WTC11 (cell line): ENCODE measurements at regions not wholly inside any gene's neighbourhood (a gene's known extent, or its start where the extent isn't known, plus 50 kb on each side); places are given as distances from the start of the nearest gene placed in this dataset.

Source experiments
- ATAC-seq: fragments of 200-7000 bp; cut with Tn5 transposase; 2 replicates; pipeline ENCODE4 v1.10.0; 2021; ENCODE audit warnings: mild to moderate bottlenecking, moderate library complexity
- CTCF ChIA-PET: fragments of 300-600 bp; sonication (Branson Sonifier 250); formaldehyde crosslinking; loops from one replicate; lab custom pipeline; 2021; ENCODE audit warnings: antibody characterized with exemption; lab: Charles Lee
- POLR2A ChIA-PET: fragments of 350-600 bp; sonication (Branson Sonifier 250); formaldehyde crosslinking; loops from one replicate; lab custom pipeline; 2021; ENCODE audit warnings: antibody characterized with exemption; lab: Charles Lee
- DNase-seq: peaks from one replicate; pipeline ENCODE4 v3.0.0; 2021; ENCODE audit warnings: low spot score
- H3K27ac Mint-ChIP-seq: 2 replicates; pipeline ENCODE4 v1.8.0; 2021; ENCODE audit warnings: mixed read lengths
- H3K27me3 Mint-ChIP-seq: 2 replicates; pipeline ENCODE4 v1.8.0; 2021; ENCODE audit warnings: low read depth, mild to moderate bottlenecking, moderate library complexity, mixed read lengths
- H3K36me3 Mint-ChIP-seq: 2 replicates; pipeline ENCODE4 v1.8.0; 2021; ENCODE audit warnings: mixed read lengths
- H3K4me1 Mint-ChIP-seq: 2 replicates; pipeline ENCODE4 v1.8.0; 2022; ENCODE audit warnings: mixed read lengths
- H3K4me3 Mint-ChIP-seq: 2 replicates; pipeline ENCODE4 v1.8.0; 2021; ENCODE audit warnings: mild to moderate bottlenecking, moderate library complexity, mixed read lengths
- H3K9me3 Mint-ChIP-seq: 2 replicates; pipeline ENCODE4 v1.8.0; 2021; ENCODE audit warnings: mixed read lengths
- CBFB ChIP-seq: sonication (generic); formaldehyde crosslinking; IDR thresholded peaks from 2 replicates; pipeline ENCODE4 v1.8.1; 2022; ENCODE audit warnings: mild to moderate bottlenecking, low read depth, missing genetic modification reagents
- ELF4 ChIP-seq: sonication (generic); formaldehyde crosslinking; IDR thresholded peaks from 2 replicates; pipeline ENCODE4 v1.8.1; 2022; ENCODE audit warnings: low read depth, mild to moderate bottlenecking, moderate library complexity, missing genetic modification reagents
- FOXJ3 ChIP-seq: sonication (generic); formaldehyde crosslinking; IDR thresholded peaks from 2 replicates; pipeline ENCODE4 v1.9.0; 2021; ENCODE audit warnings: missing genetic modification reagents, mild to moderate bottlenecking, borderline replicate concordance
- GRHL2 ChIP-seq: fragments of 250-450 bp; sonication (Bioruptor Pico); IDR thresholded peaks from 2 replicates; pipeline ENCODE4 v1.8.0; 2022; ENCODE audit warnings: mild to moderate bottlenecking, moderate library complexity; ENCODE audit not compliant: insufficient replicate concordance, severe bottlenecking
- HMGA2 ChIP-seq: fragments of 250-450 bp; sonication (Bioruptor Pico); IDR thresholded peaks from 2 replicates; pipeline ENCODE4 v1.4.0; 2021; ENCODE audit warnings: mild to moderate bottlenecking, moderate library complexity
- JUN ChIP-seq: sonication (generic); formaldehyde crosslinking; IDR thresholded peaks from 2 replicates; pipeline ENCODE4 v1.8.0; 2023; ENCODE audit warnings: mild to moderate bottlenecking, missing genetic modification reagents
- KAT7 ChIP-seq: sonication (generic); formaldehyde crosslinking; IDR thresholded peaks from 2 replicates; pipeline ENCODE4 v1.8.1; 2023; ENCODE audit warnings: missing genetic modification reagents, mild to moderate bottlenecking, borderline replicate concordance
- SMAD4 ChIP-seq: sonication (generic); formaldehyde crosslinking; IDR thresholded peaks from 2 replicates; pipeline ENCODE4 v1.8.0; 2022; ENCODE audit warnings: mild to moderate bottlenecking, missing genetic modification reagents
- TEAD1 ChIP-seq: sonication (generic); formaldehyde crosslinking; IDR thresholded peaks from 2 replicates; pipeline ENCODE4 v1.8.0; 2022; ENCODE audit warnings: mild to moderate bottlenecking, missing genetic modification reagents
- ZBTB43 ChIP-seq: sonication (generic); formaldehyde crosslinking; IDR thresholded peaks from 2 replicates; pipeline ENCODE4 v1.8.1; 2023; ENCODE audit warnings: mild to moderate bottlenecking, missing genetic modification reagents
- TF ChIP-seq, protein P1 (sequence below): sonication (generic); formaldehyde crosslinking; conservative IDR thresholded peaks from 2 replicates; pipeline ENCODE4 v1.8.1; 2023; ENCODE audit warnings: mild to moderate bottlenecking, low read depth, missing genetic modification reagents, moderate library complexity
- TF ChIP-seq, protein P2 (sequence below): fragments of 250-450 bp; sonication (Bioruptor Pico); IDR thresholded peaks from 2 replicates; pipeline ENCODE4 v1.9.0; 2021; ENCODE audit warnings: mild to moderate bottlenecking
- TF ChIP-seq, protein P3 (sequence below): sonication (generic); formaldehyde crosslinking; IDR thresholded peaks from 2 replicates; pipeline ENCODE4 v1.8.1; 2023; ENCODE audit warnings: mild to moderate bottlenecking, missing genetic modification reagents
- TF ChIP-seq, protein P4 (sequence below): sonication (generic); formaldehyde crosslinking; conservative IDR thresholded peaks from 2 replicates; pipeline ENCODE4 v1.8.1; 2022; ENCODE audit warnings: mild to moderate bottlenecking, missing genetic modification reagents
- TF ChIP-seq, protein P5 (sequence below): sonication (generic); formaldehyde crosslinking; IDR thresholded peaks from 2 replicates; pipeline ENCODE4 v1.8.0; 2022; ENCODE audit warnings: mild to moderate bottlenecking, missing genetic modification reagents
- TF ChIP-seq, protein P6 (sequence below): sonication (generic); formaldehyde crosslinking; IDR thresholded peaks from 2 replicates; pipeline ENCODE4 v1.8.0; 2022; ENCODE audit warnings: mild to moderate bottlenecking, missing genetic modification reagents
- TF ChIP-seq, protein P7 (sequence below): sonication (generic); formaldehyde crosslinking; IDR thresholded peaks from 2 replicates; pipeline ENCODE4 v1.8.1; 2023; ENCODE audit warnings: mild to moderate bottlenecking, missing genetic modification reagents, moderate library complexity
- TF ChIP-seq, protein P8 (sequence below): fragments of 200-600 bp; IDR thresholded peaks from 2 replicates; pipeline ENCODE4 v1.8.0; 2022; ENCODE audit warnings: antibody characterized with exemption

DNA sequence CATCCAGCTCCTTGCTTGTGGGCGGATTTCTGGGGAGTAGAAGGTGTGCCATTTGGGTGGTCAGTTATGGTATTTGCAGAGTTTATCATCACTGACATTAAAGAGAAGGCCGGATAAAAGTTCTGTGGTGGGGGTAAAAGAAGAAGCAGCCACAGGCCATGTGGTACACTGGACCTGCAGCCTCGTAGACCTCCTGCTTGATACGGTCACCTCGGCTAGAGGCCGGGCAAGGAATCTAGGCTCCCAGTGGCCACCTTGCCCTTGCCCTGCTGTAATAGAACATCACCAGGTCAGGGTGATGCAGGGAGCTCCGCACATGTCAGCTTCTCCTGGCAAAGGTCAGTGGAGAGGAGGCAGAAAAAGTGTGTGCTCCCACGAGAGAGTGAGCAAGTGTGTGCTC lies 376.1 kb upstream of the IRX4 start (continued):
- TF ChIP-seq, protein P1, sequence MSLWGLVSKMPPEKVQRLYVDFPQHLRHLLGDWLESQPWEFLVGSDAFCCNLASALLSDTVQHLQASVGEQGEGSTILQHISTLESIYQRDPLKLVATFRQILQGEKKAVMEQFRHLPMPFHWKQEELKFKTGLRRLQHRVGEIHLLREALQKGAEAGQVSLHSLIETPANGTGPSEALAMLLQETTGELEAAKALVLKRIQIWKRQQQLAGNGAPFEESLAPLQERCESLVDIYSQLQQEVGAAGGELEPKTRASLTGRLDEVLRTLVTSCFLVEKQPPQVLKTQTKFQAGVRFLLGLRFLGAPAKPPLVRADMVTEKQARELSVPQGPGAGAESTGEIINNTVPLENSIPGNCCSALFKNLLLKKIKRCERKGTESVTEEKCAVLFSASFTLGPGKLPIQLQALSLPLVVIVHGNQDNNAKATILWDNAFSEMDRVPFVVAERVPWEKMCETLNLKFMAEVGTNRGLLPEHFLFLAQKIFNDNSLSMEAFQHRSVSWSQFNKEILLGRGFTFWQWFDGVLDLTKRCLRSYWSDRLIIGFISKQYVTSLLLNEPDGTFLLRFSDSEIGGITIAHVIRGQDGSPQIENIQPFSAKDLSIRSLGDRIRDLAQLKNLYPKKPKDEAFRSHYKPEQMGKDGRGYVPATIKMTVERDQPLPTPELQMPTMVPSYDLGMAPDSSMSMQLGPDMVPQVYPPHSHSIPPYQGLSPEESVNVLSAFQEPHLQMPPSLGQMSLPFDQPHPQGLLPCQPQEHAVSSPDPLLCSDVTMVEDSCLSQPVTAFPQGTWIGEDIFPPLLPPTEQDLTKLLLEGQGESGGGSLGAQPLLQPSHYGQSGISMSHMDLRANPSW: no peak
- TF ChIP-seq JUN (CRISPR knock-in tag): no peak
- TF ChIP-seq HMGA2: no peak
- TF ChIP-seq, protein P2, sequence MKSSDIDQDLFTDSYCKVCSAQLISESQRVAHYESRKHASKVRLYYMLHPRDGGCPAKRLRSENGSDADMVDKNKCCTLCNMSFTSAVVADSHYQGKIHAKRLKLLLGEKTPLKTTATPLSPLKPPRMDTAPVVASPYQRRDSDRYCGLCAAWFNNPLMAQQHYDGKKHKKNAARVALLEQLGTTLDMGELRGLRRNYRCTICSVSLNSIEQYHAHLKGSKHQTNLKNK (CRISPR knock-in tag): no peak

GRCh38 chr5:2257326-2258244 lies 374.9 kb upstream of the IRX4 start:
- TF ChIP-seq KAT7 (CRISPR knock-in tag): no peak
- TF ChIP-seq, protein P3, sequence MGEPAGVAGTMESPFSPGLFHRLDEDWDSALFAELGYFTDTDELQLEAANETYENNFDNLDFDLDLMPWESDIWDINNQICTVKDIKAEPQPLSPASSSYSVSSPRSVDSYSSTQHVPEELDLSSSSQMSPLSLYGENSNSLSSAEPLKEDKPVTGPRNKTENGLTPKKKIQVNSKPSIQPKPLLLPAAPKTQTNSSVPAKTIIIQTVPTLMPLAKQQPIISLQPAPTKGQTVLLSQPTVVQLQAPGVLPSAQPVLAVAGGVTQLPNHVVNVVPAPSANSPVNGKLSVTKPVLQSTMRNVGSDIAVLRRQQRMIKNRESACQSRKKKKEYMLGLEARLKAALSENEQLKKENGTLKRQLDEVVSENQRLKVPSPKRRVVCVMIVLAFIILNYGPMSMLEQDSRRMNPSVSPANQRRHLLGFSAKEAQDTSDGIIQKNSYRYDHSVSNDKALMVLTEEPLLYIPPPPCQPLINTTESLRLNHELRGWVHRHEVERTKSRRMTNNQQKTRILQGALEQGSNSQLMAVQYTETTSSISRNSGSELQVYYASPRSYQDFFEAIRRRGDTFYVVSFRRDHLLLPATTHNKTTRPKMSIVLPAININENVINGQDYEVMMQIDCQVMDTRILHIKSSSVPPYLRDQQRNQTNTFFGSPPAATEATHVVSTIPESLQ (CRISPR knock-in tag): no peak
- TF ChIP-seq, protein P4, sequence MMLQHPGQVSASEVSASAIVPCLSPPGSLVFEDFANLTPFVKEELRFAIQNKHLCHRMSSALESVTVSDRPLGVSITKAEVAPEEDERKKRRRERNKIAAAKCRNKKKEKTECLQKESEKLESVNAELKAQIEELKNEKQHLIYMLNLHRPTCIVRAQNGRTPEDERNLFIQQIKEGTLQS (CRISPR knock-in tag): no peak
- TF ChIP-seq FOXJ3 (CRISPR knock-in tag): no peak
- TF ChIP-seq, protein P5, sequence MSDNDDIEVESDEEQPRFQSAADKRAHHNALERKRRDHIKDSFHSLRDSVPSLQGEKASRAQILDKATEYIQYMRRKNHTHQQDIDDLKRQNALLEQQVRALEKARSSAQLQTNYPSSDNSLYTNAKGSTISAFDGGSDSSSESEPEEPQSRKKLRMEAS (CRISPR knock-in tag): no peak
- TF ChIP-seq ZBTB43 (CRISPR knock-in tag): no peak
- TF ChIP-seq GRHL2 (CRISPR knock-in tag): no peak
- TF ChIP-seq, protein P6, sequence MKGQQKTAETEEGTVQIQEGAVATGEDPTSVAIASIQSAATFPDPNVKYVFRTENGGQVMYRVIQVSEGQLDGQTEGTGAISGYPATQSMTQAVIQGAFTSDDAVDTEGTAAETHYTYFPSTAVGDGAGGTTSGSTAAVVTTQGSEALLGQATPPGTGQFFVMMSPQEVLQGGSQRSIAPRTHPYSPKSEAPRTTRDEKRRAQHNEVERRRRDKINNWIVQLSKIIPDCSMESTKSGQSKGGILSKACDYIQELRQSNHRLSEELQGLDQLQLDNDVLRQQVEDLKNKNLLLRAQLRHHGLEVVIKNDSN (CRISPR knock-in tag): no peak
- no peak for TF ChIP-seq CBFB (CRISPR knock-in tag)
- TF ChIP-seq, protein P7, sequence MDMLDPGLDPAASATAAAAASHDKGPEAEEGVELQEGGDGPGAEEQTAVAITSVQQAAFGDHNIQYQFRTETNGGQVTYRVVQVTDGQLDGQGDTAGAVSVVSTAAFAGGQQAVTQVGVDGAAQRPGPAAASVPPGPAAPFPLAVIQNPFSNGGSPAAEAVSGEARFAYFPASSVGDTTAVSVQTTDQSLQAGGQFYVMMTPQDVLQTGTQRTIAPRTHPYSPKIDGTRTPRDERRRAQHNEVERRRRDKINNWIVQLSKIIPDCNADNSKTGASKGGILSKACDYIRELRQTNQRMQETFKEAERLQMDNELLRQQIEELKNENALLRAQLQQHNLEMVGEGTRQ (CRISPR knock-in tag): no peak
- TF ChIP-seq SMAD4 (CRISPR knock-in tag): no peak
- no peak for TF ChIP-seq ELF4 (CRISPR knock-in tag)
- TF ChIP-seq, protein P8, sequence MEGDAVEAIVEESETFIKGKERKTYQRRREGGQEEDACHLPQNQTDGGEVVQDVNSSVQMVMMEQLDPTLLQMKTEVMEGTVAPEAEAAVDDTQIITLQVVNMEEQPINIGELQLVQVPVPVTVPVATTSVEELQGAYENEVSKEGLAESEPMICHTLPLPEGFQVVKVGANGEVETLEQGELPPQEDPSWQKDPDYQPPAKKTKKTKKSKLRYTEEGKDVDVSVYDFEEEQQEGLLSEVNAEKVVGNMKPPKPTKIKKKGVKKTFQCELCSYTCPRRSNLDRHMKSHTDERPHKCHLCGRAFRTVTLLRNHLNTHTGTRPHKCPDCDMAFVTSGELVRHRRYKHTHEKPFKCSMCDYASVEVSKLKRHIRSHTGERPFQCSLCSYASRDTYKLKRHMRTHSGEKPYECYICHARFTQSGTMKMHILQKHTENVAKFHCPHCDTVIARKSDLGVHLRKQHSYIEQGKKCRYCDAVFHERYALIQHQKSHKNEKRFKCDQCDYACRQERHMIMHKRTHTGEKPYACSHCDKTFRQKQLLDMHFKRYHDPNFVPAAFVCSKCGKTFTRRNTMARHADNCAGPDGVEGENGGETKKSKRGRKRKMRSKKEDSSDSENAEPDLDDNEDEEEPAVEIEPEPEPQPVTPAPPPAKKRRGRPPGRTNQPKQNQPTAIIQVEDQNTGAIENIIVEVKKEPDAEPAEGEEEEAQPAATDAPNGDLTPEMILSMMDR: no peak
- TF ChIP-seq TEAD1 (CRISPR knock-in tag): no peak
- no peak overlapping the region for H3K4me3 Mint-ChIP-seq
- no peaks in the 10 kb centered on the region for H3K36me3 Mint-ChIP-seq
- CTCF ChIA-PET: no interaction called here
- H3K4me1 Mint-ChIP-seq: 0 out of 2 replicates have a peak, but pooled peaks cover 4% of the 10 kb centered on the region
- H3K27me3 Mint-ChIP-seq: no peaks in the 10 kb centered on the region
- DNase-seq (no peak), ATAC-seq (no peak)
- no peaks in the 10 kb centered on the region for H3K9me3 Mint-ChIP-seq
- POLR2A ChIA-PET: no interaction called here
- H3K27ac Mint-ChIP-seq: no peak overlapping the region
